Thyroid gland (tissue), 4 donors: ENCODE measurements at regions not wholly inside any gene's neighbourhood (a gene's known extent, or its start where the extent isn't known, plus 50 kb on each side); places are given as distances from the start of the nearest gene placed in this dataset.

ENCODE experiments used
- POLR2A ChIP-seq, 2 donors: fragments of 450-650 bp; IDR thresholded peaks; one replicate each; pipeline ENCODE4 v1.6.1; 2017; ENCODE audit warnings: antibody characterized with exemption in 2 of 2, mild to moderate bottlenecking in 2 of 2, moderate library complexity in 1 of 2
- TF ChIP-seq, protein P1 (sequence below), 6 experiments: fragments of 200-600 bp in 3 of 6; fragments of 450-650 bp in 3 of 6; sonication (generic) in 3 of 6; IDR thresholded peaks; one replicate each; pipeline ENCODE4 v1.5.1; 2016 to 2019; ENCODE audit warnings: antibody characterized with exemption in 6 of 6, mild to moderate bottlenecking in 2 of 6, inconsistent platforms in 1 of 6, moderate library complexity in 1 of 6

DNA sequence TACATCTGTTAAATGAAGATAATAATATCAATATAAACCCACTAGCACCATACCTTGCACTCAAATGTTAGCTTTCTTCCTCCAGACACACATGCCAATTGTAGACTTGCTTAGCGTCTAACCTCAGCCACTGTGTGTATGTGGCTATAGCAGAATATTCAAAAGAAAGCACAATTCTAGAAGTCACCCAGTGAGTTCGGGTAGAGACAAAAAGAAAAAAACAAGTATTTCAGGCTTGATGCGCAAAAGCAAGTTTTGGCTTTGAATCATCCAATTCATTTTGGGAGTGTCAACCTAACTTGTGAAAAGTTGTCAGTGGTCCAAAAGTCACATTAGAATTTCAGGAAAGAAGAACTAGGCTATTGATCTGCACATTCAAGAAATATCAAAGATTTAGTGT, 167.4 kb downstream of the PRELID2 start:
- TF ChIP-seq, protein P1, sequence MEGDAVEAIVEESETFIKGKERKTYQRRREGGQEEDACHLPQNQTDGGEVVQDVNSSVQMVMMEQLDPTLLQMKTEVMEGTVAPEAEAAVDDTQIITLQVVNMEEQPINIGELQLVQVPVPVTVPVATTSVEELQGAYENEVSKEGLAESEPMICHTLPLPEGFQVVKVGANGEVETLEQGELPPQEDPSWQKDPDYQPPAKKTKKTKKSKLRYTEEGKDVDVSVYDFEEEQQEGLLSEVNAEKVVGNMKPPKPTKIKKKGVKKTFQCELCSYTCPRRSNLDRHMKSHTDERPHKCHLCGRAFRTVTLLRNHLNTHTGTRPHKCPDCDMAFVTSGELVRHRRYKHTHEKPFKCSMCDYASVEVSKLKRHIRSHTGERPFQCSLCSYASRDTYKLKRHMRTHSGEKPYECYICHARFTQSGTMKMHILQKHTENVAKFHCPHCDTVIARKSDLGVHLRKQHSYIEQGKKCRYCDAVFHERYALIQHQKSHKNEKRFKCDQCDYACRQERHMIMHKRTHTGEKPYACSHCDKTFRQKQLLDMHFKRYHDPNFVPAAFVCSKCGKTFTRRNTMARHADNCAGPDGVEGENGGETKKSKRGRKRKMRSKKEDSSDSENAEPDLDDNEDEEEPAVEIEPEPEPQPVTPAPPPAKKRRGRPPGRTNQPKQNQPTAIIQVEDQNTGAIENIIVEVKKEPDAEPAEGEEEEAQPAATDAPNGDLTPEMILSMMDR (IDR thresholded peaks at IDR 0.05): no peak
- no peak for TF ChIP-seq POLR2A (IDR thresholded peaks at IDR 0.05)
